Liver (tissue), 7 donors: ENCODE measurements at regions not wholly inside any gene's neighbourhood (a gene's known extent, or its start where the extent isn't known, plus 50 kb on each side); places are given as distances from the start of the nearest gene placed in this dataset.

Experiments
- DNase-seq: peaks from one replicate; pipeline ENCODE4 v3.0.0-alpha.2; 2017; ENCODE audit warnings: low spot score
- H3K27ac ChIP-seq, 2 donors: one replicate each; pipeline ENCODE4 v1.7.0; 2013; ENCODE audit warnings: inconsistent platforms in 2 of 2, low read length in 2 of 2, control low read depth in 1 of 2, low read depth in 1 of 2, mild to moderate bottlenecking in 1 of 2
- H3K27me3 ChIP-seq, 4 donors: one replicate each; pipeline versions ENCODE4 v1.6.1 to v1.7.0; 2013; ENCODE audit warnings: low read length in 3 of 4, inconsistent platforms in 1 of 4, mild to moderate bottlenecking in 1 of 4, moderate library complexity in 1 of 4; ENCODE audit not compliant: control insufficient read depth in 4 of 4, insufficient read depth in 4 of 4
- H3K36me3 ChIP-seq, 4 donors: one replicate each; pipeline versions ENCODE4 v1.6.1 to v1.7.0; 2013; ENCODE audit warnings: low read length in 3 of 4, mild to moderate bottlenecking in 3 of 4, low read depth in 1 of 4, moderate library complexity in 1 of 4; ENCODE audit not compliant: control insufficient read depth in 4 of 4, insufficient read depth in 3 of 4
- H3K4me1 ChIP-seq, 4 donors: one replicate each; pipeline versions ENCODE4 v1.6.1 to v1.7.0; 2013; ENCODE audit warnings: low read length in 3 of 4, mild to moderate bottlenecking in 3 of 4, moderate library complexity in 1 of 4; ENCODE audit not compliant: control insufficient read depth in 4 of 4, insufficient read depth in 4 of 4
- H3K4me3 ChIP-seq, 3 donors: one replicate each; pipeline versions ENCODE4 v1.6.1 to v1.7.0; 2013; ENCODE audit warnings: low read length in 3 of 3, control low read depth in 1 of 3, low read depth in 1 of 3, mild to moderate bottlenecking in 1 of 3
- H3K9ac ChIP-seq, 2 donors: one replicate each; pipeline ENCODE4 v1.7.0; 2013; ENCODE audit warnings: low read length in 2 of 2, mild to moderate bottlenecking in 2 of 2, moderate library complexity in 2 of 2, control low read depth in 1 of 2, low read depth in 1 of 2
- H3K9me3 ChIP-seq, 4 donors: one replicate each; pipeline versions ENCODE4 v1.6.1 to v1.7.0; 2013; ENCODE audit warnings: low read length in 3 of 4; ENCODE audit not compliant: control insufficient read depth in 4 of 4
- FOXA1 ChIP-seq: IDR thresholded peaks from 2 replicates; pipeline ENCODE4 v1.6.1; 2016; ENCODE audit warnings: antibody characterized with exemption
- FOXA2 ChIP-seq: IDR thresholded peaks from 2 replicates; pipeline ENCODE4 v1.6.1; 2016; ENCODE audit warnings: antibody characterized with exemption
- GABPA ChIP-seq, 2 donors: IDR thresholded peaks in 1 of 2; conservative IDR thresholded peaks in 1 of 2; 2 replicates each; pipeline ENCODE4 v1.6.1; 2016; ENCODE audit warnings: antibody characterized with exemption in 2 of 2, mild to moderate bottlenecking in 1 of 2, moderate library complexity in 1 of 2
- HNF4A ChIP-seq, 2 donors: conservative IDR thresholded peaks; 2 replicates each; pipeline ENCODE4 v1.6.1; 2016; ENCODE audit warnings: antibody characterized with exemption in 2 of 2, mild to moderate bottlenecking in 2 of 2
- JUND ChIP-seq, 2 donors: IDR thresholded peaks; 2 replicates each; pipeline ENCODE4 v1.6.1; 2016; ENCODE audit warnings: antibody characterized with exemption in 2 of 2
- NR2F2 ChIP-seq: IDR thresholded peaks from 2 replicates; pipeline ENCODE4 v1.6.1; 2016; ENCODE audit warnings: antibody characterized with exemption
- RAD21 ChIP-seq, 2 donors: IDR thresholded peaks; 2 replicates each; pipeline ENCODE4 v1.6.1; 2016; ENCODE audit warnings: antibody characterized with exemption in 2 of 2, mild to moderate bottlenecking in 2 of 2
- RXRA ChIP-seq, 2 donors: IDR thresholded peaks; 2 replicates each; pipeline ENCODE4 v1.6.1; 2017 to 2018; ENCODE audit warnings: antibody characterized with exemption in 2 of 2, mild to moderate bottlenecking in 1 of 2
- SP1 ChIP-seq: IDR thresholded peaks from 2 replicates; pipeline ENCODE4 v1.6.1; 2018; ENCODE audit warnings: antibody characterized with exemption, mild to moderate bottlenecking
- TAF1 ChIP-seq: conservative IDR thresholded peaks from 2 replicates; pipeline ENCODE4 v1.6.1; 2016; ENCODE audit warnings: antibody characterized with exemption, mild to moderate bottlenecking
- YY1 ChIP-seq: IDR thresholded peaks from 2 replicates; pipeline ENCODE4 v1.6.1; 2016; ENCODE audit warnings: antibody characterized with exemption, mild to moderate bottlenecking
- WGBS: extraction: QIAGEN DNeasy Blood & Tissue Kit; methylation state at CpG from one replicate; pipeline ENCODE4 v1.1.7; 2013; 5-methylcytosine and 5-hydroxymethylcytosine counted together
- TF ChIP-seq, protein P1 (sequence below): IDR thresholded peaks from 2 replicates; pipeline ENCODE4 v1.6.1; 2016; ENCODE audit warnings: antibody characterized with exemption
- TF ChIP-seq, protein P2 (sequence below): IDR thresholded peaks from 2 replicates; pipeline ENCODE4 v1.6.1; 2016; ENCODE audit warnings: antibody characterized with exemption, mild to moderate bottlenecking
- TF ChIP-seq, protein P3 (sequence below): IDR thresholded peaks from 2 replicates; pipeline ENCODE4 v1.6.1; 2016; ENCODE audit warnings: antibody characterized with exemption
- TF ChIP-seq, protein P4 (sequence below): IDR thresholded peaks from 2 replicates; pipeline ENCODE4 v1.6.1; 2016; ENCODE audit warnings: antibody characterized with exemption
- donor health status: healthy.
- donor health status: healthy.
- donor health status: healthy.
- donor health status: healthy.

DNA sequence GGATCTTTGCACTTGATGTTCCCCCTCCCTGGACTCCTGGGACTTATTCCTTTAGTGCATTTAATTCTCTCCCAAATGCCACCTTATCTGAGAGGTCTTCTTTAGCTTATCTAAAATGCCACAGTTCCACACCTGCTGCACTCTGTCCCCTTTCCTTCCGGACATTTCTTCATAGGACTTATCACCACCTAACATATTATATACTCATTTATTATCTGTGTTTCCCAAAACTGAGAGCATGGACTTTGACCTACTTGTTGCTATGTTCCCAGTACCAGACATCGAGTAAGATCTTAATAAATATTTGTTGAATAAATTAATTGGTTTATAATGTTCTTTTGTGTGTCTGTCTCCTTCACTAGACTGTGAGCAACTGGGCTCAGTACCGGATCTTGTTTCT is 585.3 kb downstream of the INSC start:
- Histone ChIP-seq H3K4me3 (no peak overlapping the region), H3K9ac (no peak overlapping the region), H3K9me3 (no peaks in the 10 kb centered on the region), H3K4me1 (peaks cover 0 to 12% (median 6%) of the 10 kb centered on the region in 4 donors), H3K36me3 (no peaks in the 10 kb centered on the region), H3K27me3 (no peaks in the 10 kb centered on the region), H3K27ac (no peak overlapping the region)
- WGBS, result 52% methylated on average over 3 of the region's 3 CpGs
- no peak for DNase-seq
- TF ChIP-seq GABPA (IDR thresholded peaks at IDR 0.05 in 1 of 2, conservative IDR thresholded peaks at IDR 0.05 in 1 of 2) (no peak), HNF4A (conservative IDR thresholded peaks at IDR 0.05) (peak; percentile 20 to 45)

DNA sequence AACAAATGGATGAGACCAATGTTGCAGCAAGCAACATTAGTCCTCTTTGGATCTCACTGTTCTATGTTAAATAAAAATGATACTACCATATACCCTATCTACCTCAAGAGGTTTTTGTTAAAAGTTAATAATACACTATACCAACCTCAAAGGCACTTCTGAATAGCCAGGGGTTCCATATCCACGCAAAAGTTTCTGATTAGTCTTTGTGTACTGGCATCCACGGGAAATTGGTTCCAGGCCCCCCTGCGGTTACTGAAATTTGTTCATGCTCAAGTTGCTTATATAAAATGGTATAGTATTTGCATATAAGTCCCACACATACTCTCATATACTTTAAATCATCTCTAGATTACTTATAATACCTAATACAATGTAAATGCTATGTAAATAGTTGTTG is 585.7 kb downstream of the INSC start:
- H3K27ac ChIP-seq, result no peak overlapping the region
- 94% methylated on average over 3 of the region's 3 CpGs for WGBS

More for the DNA sequence above, 585.7 kb downstream of the INSC start:
- Histone ChIP-seq H3K4me3 (no peak overlapping the region), H3K4me1 (peaks cover 0 to 12% (median 6%) of the 10 kb centered on the region in 4 donors), H3K9me3 (no peaks in the 10 kb centered on the region), H3K36me3 (no peaks in the 10 kb centered on the region), H3K27me3 (no peaks in the 10 kb centered on the region), H3K9ac (no peak overlapping the region)
- no peak for DNase-seq
- TF ChIP-seq JUND (IDR thresholded peaks at IDR 0.05), result no peak
- no peak for TF ChIP-seq RXRA (IDR thresholded peaks at IDR 0.05)
- TF ChIP-seq YY1, result no peak
- no peak for TF ChIP-seq RAD21 (IDR thresholded peaks at IDR 0.05)
- no peak for TF ChIP-seq FOXA2
- TF ChIP-seq, protein P1, sequence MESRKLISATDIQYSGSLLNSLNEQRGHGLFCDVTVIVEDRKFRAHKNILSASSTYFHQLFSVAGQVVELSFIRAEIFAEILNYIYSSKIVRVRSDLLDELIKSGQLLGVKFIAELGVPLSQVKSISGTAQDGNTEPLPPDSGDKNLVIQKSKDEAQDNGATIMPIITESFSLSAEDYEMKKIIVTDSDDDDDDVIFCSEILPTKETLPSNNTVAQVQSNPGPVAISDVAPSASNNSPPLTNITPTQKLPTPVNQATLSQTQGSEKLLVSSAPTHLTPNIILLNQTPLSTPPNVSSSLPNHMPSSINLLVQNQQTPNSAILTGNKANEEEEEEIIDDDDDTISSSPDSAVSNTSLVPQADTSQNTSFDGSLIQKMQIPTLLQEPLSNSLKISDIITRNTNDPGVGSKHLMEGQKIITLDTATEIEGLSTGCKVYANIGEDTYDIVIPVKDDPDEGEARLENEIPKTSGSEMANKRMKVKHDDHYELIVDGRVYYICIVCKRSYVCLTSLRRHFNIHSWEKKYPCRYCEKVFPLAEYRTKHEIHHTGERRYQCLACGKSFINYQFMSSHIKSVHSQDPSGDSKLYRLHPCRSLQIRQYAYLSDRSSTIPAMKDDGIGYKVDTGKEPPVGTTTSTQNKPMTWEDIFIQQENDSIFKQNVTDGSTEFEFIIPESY, result no peak
- TF ChIP-seq, protein P2, sequence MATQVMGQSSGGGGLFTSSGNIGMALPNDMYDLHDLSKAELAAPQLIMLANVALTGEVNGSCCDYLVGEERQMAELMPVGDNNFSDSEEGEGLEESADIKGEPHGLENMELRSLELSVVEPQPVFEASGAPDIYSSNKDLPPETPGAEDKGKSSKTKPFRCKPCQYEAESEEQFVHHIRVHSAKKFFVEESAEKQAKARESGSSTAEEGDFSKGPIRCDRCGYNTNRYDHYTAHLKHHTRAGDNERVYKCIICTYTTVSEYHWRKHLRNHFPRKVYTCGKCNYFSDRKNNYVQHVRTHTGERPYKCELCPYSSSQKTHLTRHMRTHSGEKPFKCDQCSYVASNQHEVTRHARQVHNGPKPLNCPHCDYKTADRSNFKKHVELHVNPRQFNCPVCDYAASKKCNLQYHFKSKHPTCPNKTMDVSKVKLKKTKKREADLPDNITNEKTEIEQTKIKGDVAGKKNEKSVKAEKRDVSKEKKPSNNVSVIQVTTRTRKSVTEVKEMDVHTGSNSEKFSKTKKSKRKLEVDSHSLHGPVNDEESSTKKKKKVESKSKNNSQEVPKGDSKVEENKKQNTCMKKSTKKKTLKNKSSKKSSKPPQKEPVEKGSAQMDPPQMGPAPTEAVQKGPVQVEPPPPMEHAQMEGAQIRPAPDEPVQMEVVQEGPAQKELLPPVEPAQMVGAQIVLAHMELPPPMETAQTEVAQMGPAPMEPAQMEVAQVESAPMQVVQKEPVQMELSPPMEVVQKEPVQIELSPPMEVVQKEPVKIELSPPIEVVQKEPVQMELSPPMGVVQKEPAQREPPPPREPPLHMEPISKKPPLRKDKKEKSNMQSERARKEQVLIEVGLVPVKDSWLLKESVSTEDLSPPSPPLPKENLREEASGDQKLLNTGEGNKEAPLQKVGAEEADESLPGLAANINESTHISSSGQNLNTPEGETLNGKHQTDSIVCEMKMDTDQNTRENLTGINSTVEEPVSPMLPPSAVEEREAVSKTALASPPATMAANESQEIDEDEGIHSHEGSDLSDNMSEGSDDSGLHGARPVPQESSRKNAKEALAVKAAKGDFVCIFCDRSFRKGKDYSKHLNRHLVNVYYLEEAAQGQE, result no peak
- no peak for TF ChIP-seq NR2F2
- TF ChIP-seq, protein P3, sequence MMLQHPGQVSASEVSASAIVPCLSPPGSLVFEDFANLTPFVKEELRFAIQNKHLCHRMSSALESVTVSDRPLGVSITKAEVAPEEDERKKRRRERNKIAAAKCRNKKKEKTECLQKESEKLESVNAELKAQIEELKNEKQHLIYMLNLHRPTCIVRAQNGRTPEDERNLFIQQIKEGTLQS, result no peak
- no peak for TF ChIP-seq SP1
- TF ChIP-seq HNF4A (conservative IDR thresholded peaks at IDR 0.05), result no peak
- TF ChIP-seq TAF1, result no peak
- TF ChIP-seq FOXA1, result no peak
- TF ChIP-seq GABPA (IDR thresholded peaks at IDR 0.05 in 1 of 2, conservative IDR thresholded peaks at IDR 0.05 in 1 of 2), result no peak
- TF ChIP-seq, protein P4, sequence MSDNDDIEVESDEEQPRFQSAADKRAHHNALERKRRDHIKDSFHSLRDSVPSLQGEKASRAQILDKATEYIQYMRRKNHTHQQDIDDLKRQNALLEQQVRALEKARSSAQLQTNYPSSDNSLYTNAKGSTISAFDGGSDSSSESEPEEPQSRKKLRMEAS, result no peak
